ENCODE measurements at regions not wholly inside any gene's neighbourhood (a gene's known extent, or its start where the extent isn't known, plus 50 kb on each side); places are given as distances from the start of the nearest gene placed in this dataset.

DNA sequence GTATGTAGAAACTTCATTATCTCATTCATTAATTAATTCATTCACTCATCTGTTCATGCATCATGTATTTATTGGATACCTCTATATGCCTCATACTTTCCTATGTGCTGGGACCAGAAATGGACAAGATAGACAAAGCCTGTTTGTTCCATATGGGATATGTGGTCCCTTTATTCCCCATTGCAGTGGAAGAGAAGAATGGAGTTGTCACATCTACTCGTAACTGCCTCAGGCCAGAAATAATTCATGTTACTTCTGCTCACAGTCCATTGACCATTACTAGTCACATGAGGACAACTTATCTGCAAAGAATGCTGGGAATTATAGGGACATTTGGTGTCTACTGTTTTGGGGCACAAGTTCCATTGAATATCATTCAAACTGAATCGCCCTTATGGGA, 327.8 kb downstream of the MATN1 start:
- TF ChIP-seq, protein P1, sequence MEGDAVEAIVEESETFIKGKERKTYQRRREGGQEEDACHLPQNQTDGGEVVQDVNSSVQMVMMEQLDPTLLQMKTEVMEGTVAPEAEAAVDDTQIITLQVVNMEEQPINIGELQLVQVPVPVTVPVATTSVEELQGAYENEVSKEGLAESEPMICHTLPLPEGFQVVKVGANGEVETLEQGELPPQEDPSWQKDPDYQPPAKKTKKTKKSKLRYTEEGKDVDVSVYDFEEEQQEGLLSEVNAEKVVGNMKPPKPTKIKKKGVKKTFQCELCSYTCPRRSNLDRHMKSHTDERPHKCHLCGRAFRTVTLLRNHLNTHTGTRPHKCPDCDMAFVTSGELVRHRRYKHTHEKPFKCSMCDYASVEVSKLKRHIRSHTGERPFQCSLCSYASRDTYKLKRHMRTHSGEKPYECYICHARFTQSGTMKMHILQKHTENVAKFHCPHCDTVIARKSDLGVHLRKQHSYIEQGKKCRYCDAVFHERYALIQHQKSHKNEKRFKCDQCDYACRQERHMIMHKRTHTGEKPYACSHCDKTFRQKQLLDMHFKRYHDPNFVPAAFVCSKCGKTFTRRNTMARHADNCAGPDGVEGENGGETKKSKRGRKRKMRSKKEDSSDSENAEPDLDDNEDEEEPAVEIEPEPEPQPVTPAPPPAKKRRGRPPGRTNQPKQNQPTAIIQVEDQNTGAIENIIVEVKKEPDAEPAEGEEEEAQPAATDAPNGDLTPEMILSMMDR (IDR thresholded peaks at IDR 0.05): no peak
- TF ChIP-seq POLR2AphosphoS5 (IDR thresholded peaks at IDR 0.05) (no peak), POLR2A (IDR thresholded peaks at IDR 0.05) (no peak)
